Loucy (cell line): ENCODE measurements at regions not wholly inside any gene's neighbourhood (a gene's known extent, or its start where the extent isn't known, plus 50 kb on each side); places are given as distances from the start of the nearest gene placed in this dataset.

ENCODE experiments used
- H2AFZ ChIP-seq: fragments of 200-600 bp; sonication (generic); 2 replicates; pipeline ENCODE4 v1.6.0; 2016; ENCODE audit warnings: antibody characterized with exemption, mild to moderate bottlenecking, low read length, moderate library complexity
- H3F3A ChIP-seq: fragments of 200-600 bp; 2 replicates; pipeline ENCODE4 v1.6.0; 2016; ENCODE audit warnings: antibody characterized with exemption, low read depth, mild to moderate bottlenecking
- H3K27me3 ChIP-seq: fragments of 200-600 bp; sonication (generic); 2 replicates; pipeline ENCODE4 v1.6.1; 2014; ENCODE audit warnings: low read length, mild to moderate bottlenecking; ENCODE audit not compliant: insufficient read depth, poor library complexity, severe bottlenecking
- H3K36me3 ChIP-seq: fragments of 200-600 bp; sonication (generic); 2 replicates; pipeline ENCODE4 v1.6.1; 2016; ENCODE audit warnings: low read length; ENCODE audit not compliant: insufficient read depth
- H3K4me1 ChIP-seq: fragments of 200-600 bp; sonication (generic); 2 replicates; pipeline ENCODE4 v1.5.1; 2014; ENCODE audit warnings: low read length, mild to moderate bottlenecking; ENCODE audit not compliant: insufficient read depth, poor library complexity, severe bottlenecking
- H3K4me2 ChIP-seq: fragments of 200-600 bp; sonication (generic); 2 replicates; pipeline ENCODE4 v1.6.0; 2014; ENCODE audit warnings: antibody characterized with exemption, low read length, low read depth, mild to moderate bottlenecking; ENCODE audit not compliant: poor library complexity, severe bottlenecking
- H3K4me3 ChIP-seq: fragments of 200-600 bp; sonication (generic); 2 replicates; pipeline ENCODE4 v1.5.1; 2014; ENCODE audit warnings: low read length, mild to moderate bottlenecking, mixed read lengths; ENCODE audit not compliant: poor library complexity, severe bottlenecking
- H3K79me2 ChIP-seq: fragments of 200-600 bp; sonication (generic); 2 replicates; pipeline ENCODE4 v1.6.1; 2014; ENCODE audit warnings: low read length; ENCODE audit not compliant: insufficient read depth
- H3K9ac ChIP-seq: fragments of 200-600 bp; sonication (generic); 2 replicates; pipeline ENCODE4 v1.6.0; 2014; ENCODE audit warnings: mild to moderate bottlenecking, low read depth, low read length, moderate library complexity; ENCODE audit not compliant: poor library complexity, severe bottlenecking
- H3K9me2 ChIP-seq: fragments of 200-600 bp; sonication (generic); replicated peaks from 2 replicates; pipeline ENCODE4 v1.6.1; 2016; ENCODE audit warnings: low read depth, low read length, mixed read lengths
- H3K9me3 ChIP-seq: fragments of 200-600 bp; sonication (generic); 2 replicates; pipeline ENCODE4 v1.6.1; 2014; ENCODE audit warnings: mild to moderate bottlenecking, antibody characterized with exemption, low read length, low read depth; ENCODE audit not compliant: insufficient read depth
- H4K20me1 ChIP-seq: fragments of 200-600 bp; sonication (generic); 2 replicates; pipeline ENCODE4 v1.6.0; 2014; ENCODE audit warnings: antibody characterized with exemption, low read length, mild to moderate bottlenecking; ENCODE audit not compliant: insufficient read depth, poor library complexity, severe bottlenecking
- CTCF ChIP-seq: fragments of 200-600 bp; sonication (generic); conservative IDR thresholded peaks from 2 replicates; pipeline ENCODE4 v1.5.1; 2014; ENCODE audit warnings: mild to moderate bottlenecking, antibody characterized with exemption, low read length
- EZH2phosphoT487 ChIP-seq: fragments of 200-600 bp; IDR thresholded peaks from 2 replicates; pipeline ENCODE4 v1.6.1; 2018; ENCODE audit warnings: antibody characterized with exemption, mild to moderate bottlenecking, moderate library complexity, borderline replicate concordance

- Histone ChIP-seq H3K27me3 (no peaks in the 10 kb centered on the region), H3K9me3 (no peaks in the 10 kb centered on the region), H3K79me2 (no peaks in the 10 kb centered on the region), H3F3A (no peaks in the 10 kb centered on the region), H3K9me2 (no peaks in the 10 kb centered on the region), H3K4me2 (no peak overlapping the region), H3K9ac (no peak overlapping the region), H3K4me3 (no peak overlapping the region), H4K20me1 (no peaks in the 10 kb centered on the region), H3K36me3 (no peaks in the 10 kb centered on the region), H2AFZ (no peak overlapping the region), H3K4me1 (no peaks in the 10 kb centered on the region)
- no peak for TF ChIP-seq CTCF
- no peak for TF ChIP-seq EZH2phosphoT487
Measured at GRCh38 chr18:76674596-76674995, 147.8 kb upstream of the ZNF236 start.

GRCh38 chr18:76673281-76674185 is 148.8 kb upstream of the ZNF236 start:
- Histone ChIP-seq H4K20me1 (no peaks in the 10 kb centered on the region), H2AFZ (no peak overlapping the region), H3K27me3 (no peaks in the 10 kb centered on the region), H3K4me3 (no peak overlapping the region), H3K9ac (no peak overlapping the region), H3K79me2 (no peaks in the 10 kb centered on the region), H3K4me2 (no peak overlapping the region), H3K9me2 (no peaks in the 10 kb centered on the region), H3F3A (no peaks in the 10 kb centered on the region), H3K9me3 (no peaks in the 10 kb centered on the region), H3K4me1 (no peaks in the 10 kb centered on the region), H3K36me3 (no peaks in the 10 kb centered on the region)
- TF ChIP-seq EZH2phosphoT487: no peak
- TF ChIP-seq CTCF: no peak

GRCh38 chr18:76672627-76673026 is 149.7 kb upstream of the ZNF236 start:
- H3F3A ChIP-seq: no peaks in the 10 kb centered on the region
- no peaks in the 10 kb centered on the region for H3K36me3 ChIP-seq
- H3K9me3 ChIP-seq: no peaks in the 10 kb centered on the region
- no peaks in the 10 kb centered on the region for H3K27me3 ChIP-seq
- H2AFZ ChIP-seq: no peak overlapping the region
- H3K79me2 ChIP-seq: no peaks in the 10 kb centered on the region
- H3K4me3 ChIP-seq: no peak overlapping the region
- no peaks in the 10 kb centered on the region for H3K9me2 ChIP-seq
- no peaks in the 10 kb centered on the region for H3K4me1 ChIP-seq
- no peak overlapping the region for H3K9ac ChIP-seq
- TF ChIP-seq CTCF (no peak), EZH2phosphoT487 (no peak)
- no peaks in the 10 kb centered on the region for H4K20me1 ChIP-seq
- H3K4me2 ChIP-seq: no peak overlapping the region
